ENCODE measurements at regions not wholly inside any gene's neighbourhood (a gene's known extent, or its start where the extent isn't known, plus 50 kb on each side); places are given as distances from the start of the nearest gene placed in this dataset.

DNA sequence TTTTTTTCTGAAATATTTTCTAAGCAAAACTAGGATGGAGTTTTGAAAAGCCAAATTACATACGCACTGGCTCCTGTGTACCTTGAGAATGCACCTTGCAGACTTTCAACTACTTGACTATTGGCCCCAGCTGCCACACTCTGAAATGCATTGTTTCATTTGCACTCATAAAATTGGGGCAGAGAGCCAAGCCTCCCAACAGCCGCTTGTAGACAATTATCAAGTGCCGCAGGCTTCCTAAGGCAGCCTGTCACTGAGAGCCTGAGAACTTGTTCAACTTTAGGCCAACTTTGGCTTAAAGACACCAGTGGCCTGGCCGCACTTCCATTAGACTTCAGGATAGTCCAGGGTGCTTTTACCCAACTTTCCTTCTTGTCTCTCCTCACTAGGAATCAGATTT lies 115.7 kb upstream of the STARD13 start:
- TF ChIP-seq NR2C1 (IDR thresholded peaks at IDR 0.05) (no peak), NRF1 (conservative IDR thresholded peaks at IDR 0.05; ENCODE audit: low read depth, low read length) (no peak), POLR2A (IDR thresholded peaks at IDR 0.05; ENCODE audit: low read depth, low read length) (no peak), ZNF24 (IDR thresholded peaks at IDR 0.05) (no peak), ASH2L (IDR thresholded peaks at IDR 0.05; ENCODE audit: borderline replicate concordance, low read depth) (no peak), CREB1 (IDR thresholded peaks at IDR 0.05; ENCODE audit: low read depth) (no peak), CREM (IDR thresholded peaks at IDR 0.05; ENCODE audit: low read depth) (no peak)
- TF ChIP-seq, protein P1, sequence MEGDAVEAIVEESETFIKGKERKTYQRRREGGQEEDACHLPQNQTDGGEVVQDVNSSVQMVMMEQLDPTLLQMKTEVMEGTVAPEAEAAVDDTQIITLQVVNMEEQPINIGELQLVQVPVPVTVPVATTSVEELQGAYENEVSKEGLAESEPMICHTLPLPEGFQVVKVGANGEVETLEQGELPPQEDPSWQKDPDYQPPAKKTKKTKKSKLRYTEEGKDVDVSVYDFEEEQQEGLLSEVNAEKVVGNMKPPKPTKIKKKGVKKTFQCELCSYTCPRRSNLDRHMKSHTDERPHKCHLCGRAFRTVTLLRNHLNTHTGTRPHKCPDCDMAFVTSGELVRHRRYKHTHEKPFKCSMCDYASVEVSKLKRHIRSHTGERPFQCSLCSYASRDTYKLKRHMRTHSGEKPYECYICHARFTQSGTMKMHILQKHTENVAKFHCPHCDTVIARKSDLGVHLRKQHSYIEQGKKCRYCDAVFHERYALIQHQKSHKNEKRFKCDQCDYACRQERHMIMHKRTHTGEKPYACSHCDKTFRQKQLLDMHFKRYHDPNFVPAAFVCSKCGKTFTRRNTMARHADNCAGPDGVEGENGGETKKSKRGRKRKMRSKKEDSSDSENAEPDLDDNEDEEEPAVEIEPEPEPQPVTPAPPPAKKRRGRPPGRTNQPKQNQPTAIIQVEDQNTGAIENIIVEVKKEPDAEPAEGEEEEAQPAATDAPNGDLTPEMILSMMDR (IDR thresholded peaks at IDR 0.05 in 2 of 3, conservative IDR thresholded peaks at IDR 0.05 in 1 of 3; ENCODE audit: control insufficient read depth in 2 of 3, extremely low read depth in 1 of 3, insufficient read depth in 1 of 3, low read depth in 3 of 3, low read length in 3 of 3): no peak

All from GM12878 (cell line).